Nephron (organoid): ENCODE measurements at regions not wholly inside any gene's neighbourhood (a gene's known extent, or its start where the extent isn't known, plus 50 kb on each side); places are given as distances from the start of the nearest gene placed in this dataset.

ENCODE experiments used
- H3K27ac Mint-ChIP-seq, 3 experiments: 2 replicates each; pipeline ENCODE4 v1.8.0; 2020; ENCODE audit warnings: mixed read lengths in 3 of 3, mild to moderate bottlenecking in 2 of 3, moderate library complexity in 1 of 3
- H3K27me3 Mint-ChIP-seq: 2 replicates; pipeline ENCODE4 v1.8.0; 2021; ENCODE audit warnings: low read depth, mild to moderate bottlenecking, moderate library complexity, mixed read lengths
- H3K36me3 Mint-ChIP-seq: 2 replicates; pipeline ENCODE4 v1.8.0; 2020; ENCODE audit warnings: low read depth, mixed read lengths
- H3K4me1 Mint-ChIP-seq: 2 replicates; pipeline ENCODE4 v1.8.0; 2020; ENCODE audit warnings: mixed read lengths
- H3K4me3 Mint-ChIP-seq, 3 experiments: 2 replicates each; pipeline ENCODE4 v1.8.0; 2020; ENCODE audit warnings: mild to moderate bottlenecking in 3 of 3, mixed read lengths in 3 of 3, moderate library complexity in 2 of 3
- H3K9me3 Mint-ChIP-seq: 2 replicates; pipeline ENCODE4 v1.8.0; 2020; ENCODE audit warnings: mixed read lengths
- TF ChIP-seq, protein P1 (sequence below), 3 experiments: fragments of 200-600 bp; sonication (generic); IDR thresholded peaks; one replicate each; pipeline ENCODE4 v1.5.0; 2021; ENCODE audit warnings: antibody characterized with exemption in 3 of 3; ENCODE audit not compliant: unreplicated experiment in 3 of 3

DNA sequence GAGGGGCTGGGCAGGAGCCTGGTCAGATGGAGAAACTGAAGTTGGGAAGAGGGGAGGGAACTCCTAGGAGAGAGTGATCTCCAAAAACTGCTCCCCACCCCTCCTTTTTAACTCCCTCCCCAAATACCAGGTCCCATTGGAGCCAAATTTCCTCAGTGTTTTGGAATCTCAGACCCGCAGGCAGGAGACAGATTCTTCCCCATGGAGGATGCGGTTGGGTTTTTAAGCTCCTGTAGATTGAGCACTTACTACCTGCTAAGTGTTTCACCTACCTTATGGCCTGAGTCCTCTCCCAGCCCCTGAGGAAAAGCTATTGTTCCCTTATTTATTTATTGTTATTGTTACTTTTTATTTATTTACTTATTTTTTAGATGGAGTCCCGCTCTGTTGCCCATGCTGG, 73.2 kb downstream of the CEBPB start:
- H3K4me1 Mint-ChIP-seq: peaks cover 15% of the 10 kb centered on the region
- H3K27ac Mint-ChIP-seq: no peak overlapping the region
- H3K36me3 Mint-ChIP-seq: no peaks in the 10 kb centered on the region
- H3K9me3 Mint-ChIP-seq: no peaks in the 10 kb centered on the region
- TF ChIP-seq, protein P1, sequence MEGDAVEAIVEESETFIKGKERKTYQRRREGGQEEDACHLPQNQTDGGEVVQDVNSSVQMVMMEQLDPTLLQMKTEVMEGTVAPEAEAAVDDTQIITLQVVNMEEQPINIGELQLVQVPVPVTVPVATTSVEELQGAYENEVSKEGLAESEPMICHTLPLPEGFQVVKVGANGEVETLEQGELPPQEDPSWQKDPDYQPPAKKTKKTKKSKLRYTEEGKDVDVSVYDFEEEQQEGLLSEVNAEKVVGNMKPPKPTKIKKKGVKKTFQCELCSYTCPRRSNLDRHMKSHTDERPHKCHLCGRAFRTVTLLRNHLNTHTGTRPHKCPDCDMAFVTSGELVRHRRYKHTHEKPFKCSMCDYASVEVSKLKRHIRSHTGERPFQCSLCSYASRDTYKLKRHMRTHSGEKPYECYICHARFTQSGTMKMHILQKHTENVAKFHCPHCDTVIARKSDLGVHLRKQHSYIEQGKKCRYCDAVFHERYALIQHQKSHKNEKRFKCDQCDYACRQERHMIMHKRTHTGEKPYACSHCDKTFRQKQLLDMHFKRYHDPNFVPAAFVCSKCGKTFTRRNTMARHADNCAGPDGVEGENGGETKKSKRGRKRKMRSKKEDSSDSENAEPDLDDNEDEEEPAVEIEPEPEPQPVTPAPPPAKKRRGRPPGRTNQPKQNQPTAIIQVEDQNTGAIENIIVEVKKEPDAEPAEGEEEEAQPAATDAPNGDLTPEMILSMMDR (IDR thresholded peaks at IDR 0.05; ENCODE audit: unreplicated experiment in 3 of 3): no peak
- no peak overlapping the region for H3K4me3 Mint-ChIP-seq
- peaks cover 9% of the 10 kb centered on the region for H3K27me3 Mint-ChIP-seq

DNA sequence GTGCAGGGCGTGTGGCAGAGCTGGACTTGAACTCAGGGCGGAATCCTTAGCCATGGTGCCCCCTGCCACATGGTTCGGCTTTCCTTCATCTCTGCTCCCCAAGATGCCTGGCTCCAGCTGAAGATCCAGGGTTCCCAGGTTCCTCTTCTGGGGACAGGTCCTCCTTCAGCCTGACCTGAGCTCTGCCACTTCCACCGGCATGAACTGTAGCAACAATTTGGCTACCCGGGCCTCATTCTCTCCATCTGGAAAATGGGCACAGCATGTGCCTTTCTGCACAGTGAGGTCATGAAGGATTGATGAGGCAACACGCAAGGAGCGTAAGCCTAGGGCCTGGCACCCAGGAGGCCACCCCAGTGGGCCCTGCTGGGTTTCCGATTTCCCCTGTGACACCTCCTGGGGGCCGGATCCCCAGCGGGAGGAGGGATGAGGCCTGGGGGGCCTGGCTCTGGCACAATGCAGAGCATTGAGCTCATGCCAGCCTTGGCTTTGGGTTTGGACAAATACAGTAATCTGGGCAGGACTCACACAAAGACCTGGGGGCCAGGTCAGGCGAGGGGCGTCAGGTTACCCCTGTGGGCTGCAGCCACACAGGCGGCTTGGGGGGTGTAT, 74.0 kb downstream of the CEBPB start:
- H3K4me1 Mint-ChIP-seq: peaks cover 11% of the 10 kb centered on the region
- H3K27me3 Mint-ChIP-seq: peaks cover 12% of the 10 kb centered on the region
- TF ChIP-seq, protein P1 (IDR thresholded peaks at IDR 0.05; ENCODE audit: unreplicated experiment in 3 of 3): no peak
- H3K36me3 Mint-ChIP-seq: no peaks in the 10 kb centered on the region
- no peak overlapping the region for H3K27ac Mint-ChIP-seq
- H3K4me3 Mint-ChIP-seq: no peak overlapping the region
- H3K9me3 Mint-ChIP-seq: no peaks in the 10 kb centered on the region

DNA sequence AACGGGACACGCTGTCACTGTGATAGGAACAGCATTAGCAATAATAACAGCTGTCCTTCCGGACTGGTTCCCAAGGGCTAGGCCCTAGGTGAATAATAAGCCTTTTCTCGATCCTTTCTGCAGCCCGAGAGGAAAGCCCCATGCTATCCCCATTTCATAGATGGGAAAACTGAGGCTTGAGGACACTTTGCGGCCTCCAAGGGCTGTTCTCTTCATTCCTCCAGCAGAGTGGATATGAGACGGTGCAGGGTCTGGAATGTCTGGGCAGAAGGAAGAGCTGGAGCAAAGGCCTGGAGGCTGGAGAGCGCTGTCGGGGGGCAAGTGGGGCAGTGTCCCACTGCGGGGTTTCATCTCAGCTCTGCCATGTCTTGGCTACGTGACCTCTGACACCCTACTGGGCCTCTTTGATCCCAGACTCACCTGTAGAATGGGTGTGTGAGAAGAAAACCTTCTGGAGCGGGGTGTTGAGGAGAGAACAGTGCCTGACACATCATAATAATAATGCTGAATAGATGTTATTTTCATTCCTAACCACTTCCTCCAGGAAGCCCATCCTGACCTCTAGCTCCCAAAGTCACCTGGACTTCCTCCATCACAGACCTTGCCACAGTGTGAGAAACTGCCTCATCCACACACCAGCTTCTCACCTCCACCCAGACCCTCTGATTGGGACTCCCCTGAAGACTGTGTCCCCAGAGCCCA, 74.8 kb downstream of the CEBPB start:
- Mint-ChIP-seq H3K4me3 (no peak overlapping the region), H3K9me3 (no peaks in the 10 kb centered on the region), H3K4me1 (peaks cover 6% of the 10 kb centered on the region), H3K27me3 (peaks cover 14% of the 10 kb centered on the region), H3K27ac (peak overlapping the region in 1 of 3 experiments; percentile 62), H3K36me3 (no peaks in the 10 kb centered on the region)
- TF ChIP-seq, protein P1 (IDR thresholded peaks at IDR 0.05; ENCODE audit: unreplicated experiment in 3 of 3): no peak

DNA sequence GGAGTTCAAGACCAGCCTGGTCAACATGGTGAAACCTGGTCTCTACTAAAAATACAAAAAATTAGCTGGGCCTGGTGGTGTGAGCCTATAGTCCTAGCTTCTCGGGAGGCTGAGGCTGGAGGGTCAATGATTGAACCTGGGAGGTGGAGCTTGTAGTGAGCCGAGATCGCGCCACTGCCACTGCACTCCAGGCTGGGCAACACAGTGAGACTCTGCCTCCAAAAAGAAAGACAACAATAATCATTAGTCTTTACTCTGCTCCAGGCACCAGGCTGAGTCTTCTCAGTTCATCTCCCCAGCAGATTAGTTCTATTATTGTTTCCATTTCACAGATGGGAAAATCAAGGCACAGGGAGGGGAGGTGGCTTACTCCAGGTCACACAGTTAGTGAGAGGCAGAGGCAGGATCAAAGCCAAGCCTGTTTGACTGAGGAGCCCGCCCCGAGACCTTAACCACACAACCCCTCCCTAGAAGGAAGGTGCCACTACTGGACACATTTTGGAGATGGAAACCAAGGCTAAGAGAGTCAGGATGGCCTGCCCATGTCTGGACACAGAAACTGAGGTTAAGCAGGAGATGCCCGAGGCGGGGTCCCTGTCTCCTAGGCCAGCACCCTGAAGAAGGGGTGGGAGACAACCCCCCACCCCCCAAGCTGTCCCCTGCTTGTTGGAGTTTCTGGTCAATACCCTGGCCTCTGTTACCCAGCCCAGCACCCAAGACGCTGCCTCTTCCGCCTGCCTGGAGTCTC, 75.8 kb downstream of the CEBPB start:
- TF ChIP-seq, protein P1 (IDR thresholded peaks at IDR 0.05; ENCODE audit: unreplicated experiment in 3 of 3): no peak
- H3K4me1 Mint-ChIP-seq: peaks cover 6% of the 10 kb centered on the region
- H3K36me3 Mint-ChIP-seq: no peaks in the 10 kb centered on the region
- H3K9me3 Mint-ChIP-seq: no peaks in the 10 kb centered on the region
- H3K4me3 Mint-ChIP-seq: no peak overlapping the region
- H3K27me3 Mint-ChIP-seq: peaks cover 10% of the 10 kb centered on the region
- H3K27ac Mint-ChIP-seq: peak overlapping the region in 2 of 3 experiments; percentile 62 to 64

DNA sequence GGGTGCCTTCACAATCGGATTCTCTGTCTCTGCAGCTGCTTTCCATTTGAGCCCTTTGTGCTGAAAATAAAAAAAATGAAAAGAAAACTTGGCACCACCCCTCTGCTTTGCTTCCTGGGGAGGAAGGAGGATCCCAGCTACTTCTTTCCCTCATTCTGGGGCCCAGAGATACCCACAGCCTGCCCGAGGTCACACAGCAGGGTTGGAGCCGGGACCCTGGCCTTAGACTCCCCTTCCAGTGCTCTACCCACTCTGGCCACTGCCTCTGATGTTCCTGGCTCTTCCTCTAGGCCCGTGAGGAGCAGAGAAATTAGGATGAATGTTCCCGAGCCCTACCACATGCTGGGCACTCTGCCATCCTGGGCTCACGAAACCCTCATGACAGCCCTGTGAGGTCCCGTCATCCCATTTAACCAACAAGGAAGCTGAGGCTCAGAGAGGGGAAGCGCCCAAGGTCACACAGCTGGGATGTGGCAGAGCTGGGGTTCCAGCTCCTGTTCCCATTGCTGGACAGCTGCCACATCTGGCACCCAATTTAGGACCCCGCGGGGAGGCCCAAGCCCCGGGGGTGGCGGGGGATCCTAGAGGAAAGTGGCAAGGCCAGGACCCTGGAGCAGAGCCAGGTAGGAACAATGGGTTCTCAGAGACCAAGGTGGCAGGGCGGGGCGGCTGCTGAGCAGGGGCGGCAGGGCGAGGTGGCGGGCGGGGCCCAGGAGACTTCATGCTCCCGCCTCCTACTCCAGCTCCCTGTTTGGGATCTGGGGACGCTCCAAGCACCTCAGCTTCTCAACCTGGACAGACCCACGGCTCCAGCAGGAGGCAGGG, 76.6 kb downstream of the CEBPB start:
- Mint-ChIP-seq H3K27me3 (peaks cover 10% of the 10 kb centered on the region), H3K36me3 (no peaks in the 10 kb centered on the region), H3K9me3 (no peaks in the 10 kb centered on the region), H3K4me3 (no peak overlapping the region), H3K27ac (peak overlapping the region in 2 of 3 experiments; percentile 12 to 64), H3K4me1 (peaks cover 6% of the 10 kb centered on the region)
- TF ChIP-seq, protein P1 (IDR thresholded peaks at IDR 0.05; ENCODE audit: unreplicated experiment in 3 of 3): no peak
